ENCODE measurements at regions not wholly inside any gene's neighbourhood (a gene's known extent, or its start where the extent isn't known, plus 50 kb on each side); places are given as distances from the start of the nearest gene placed in this dataset.

GRCh38 chr19:28862238-28862637 is 350.7 kb downstream of the UQCRFS1 start:
- no peak for DNase-seq
- H3K27ac ChIP-seq, result no peak overlapping the region
- 49 to 54% methylated on average over 3 of the region's 3 CpGs for WGBS, 2 donors
- no peaks in the 10 kb centered on the region for H3K27me3 ChIP-seq
- H3K9me3 ChIP-seq, result no peaks in the 10 kb centered on the region
- intact Hi-C loops (cut with DNase I), result no loop called here
- H3K4me3 ChIP-seq, result no peak overlapping the region
- TF ChIP-seq POLR2A (IDR thresholded peaks at IDR 0.05) (no peak), CTCF (IDR thresholded peaks at IDR 0.05) (no peak), POLR2AphosphoS5 (IDR thresholded peaks at IDR 0.05) (no peak), EP300 (IDR thresholded peaks at IDR 0.05) (no peak)
- no peaks in the 10 kb centered on the region for H3K36me3 ChIP-seq
- H3K4me1 ChIP-seq, result peaks cover 0 to 20% (median 17%) of the 10 kb centered on the region in 4 donors

GRCh38 chr19:28859811-28860210 is 353.1 kb downstream of the UQCRFS1 start:
- intact Hi-C loops (cut with DNase I), result no loop called here
- no peaks in the 10 kb centered on the region for H3K9me3 ChIP-seq
- WGBS, 2 donors, result 51 to 67% methylated on average over 6 of the region's 6 CpGs
- no peak overlapping the region for H3K27ac ChIP-seq
- no peak for TF ChIP-seq EP300 (IDR thresholded peaks at IDR 0.05)
- no peak for TF ChIP-seq POLR2A (IDR thresholded peaks at IDR 0.05)
- TF ChIP-seq POLR2AphosphoS5 (IDR thresholded peaks at IDR 0.05), result no peak
- no peak for TF ChIP-seq CTCF (IDR thresholded peaks at IDR 0.05)
- DNase-seq, result no peak
- H3K4me3 ChIP-seq, result no peak overlapping the region
- H3K27me3 ChIP-seq, result no peaks in the 10 kb centered on the region
- H3K36me3 ChIP-seq, result no peaks in the 10 kb centered on the region
- peaks cover 0 to 11% (median 9%) of the 10 kb centered on the region in 4 donors for H3K4me1 ChIP-seq

- Histone ChIP-seq H3K4me1 (peaks cover 0 to 2% (median under 1%) of the 10 kb centered on the region in 4 donors), H3K9me3 (no peaks in the 10 kb centered on the region), H3K36me3 (no peaks in the 10 kb centered on the region), H3K27me3 (no peaks in the 10 kb centered on the region), H3K27ac (no peak overlapping the region), H3K4me3 (no peak overlapping the region)
- intact Hi-C loops (cut with DNase I), result no loop called here
- 79 to 83% methylated on average over 1 of the region's 1 CpG for WGBS, 2 donors
- no peak for DNase-seq
- TF ChIP-seq CTCF (IDR thresholded peaks at IDR 0.05) (no peak), EP300 (IDR thresholded peaks at IDR 0.05) (no peak), POLR2AphosphoS5 (IDR thresholded peaks at IDR 0.05) (no peak), POLR2A (IDR thresholded peaks at IDR 0.05) (no peak)
These were observed 354.0 kb downstream of the UQCRFS1 start for GRCh38 chr19:28858933-28859332.

GRCh38 chr19:28857967-28858366 is 355.0 kb downstream of the UQCRFS1 start:
- Histone ChIP-seq H3K36me3 (no peaks in the 10 kb centered on the region), H3K27ac (no peak overlapping the region), H3K27me3 (no peaks in the 10 kb centered on the region), H3K9me3 (no peaks in the 10 kb centered on the region), H3K4me3 (no peak overlapping the region), H3K4me1 (no peaks in the 10 kb centered on the region)
- intact Hi-C loops (cut with DNase I), result no loop called here
- TF ChIP-seq POLR2A (IDR thresholded peaks at IDR 0.05) (no peak), EP300 (IDR thresholded peaks at IDR 0.05) (no peak), POLR2AphosphoS5 (IDR thresholded peaks at IDR 0.05) (no peak), CTCF (IDR thresholded peaks at IDR 0.05) (no peak)
- DNase-seq, result no peak
- 64 to 80% methylated on average over 3 of the region's 3 CpGs for WGBS, 2 donors

GRCh38 chr19:28855216-28855615 is 357.7 kb downstream of the UQCRFS1 start:
- Histone ChIP-seq H3K27me3 (no peaks in the 10 kb centered on the region), H3K9me3 (no peaks in the 10 kb centered on the region), H3K4me1 (no peaks in the 10 kb centered on the region), H3K36me3 (no peaks in the 10 kb centered on the region), H3K4me3 (no peak overlapping the region), H3K27ac (no peak overlapping the region)
- no peak for DNase-seq
- no peak for TF ChIP-seq POLR2AphosphoS5 (IDR thresholded peaks at IDR 0.05)
- no peak for TF ChIP-seq CTCF (IDR thresholded peaks at IDR 0.05)
- WGBS, 2 donors, result 61 to 72% methylated on average over 3 of the region's 3 CpGs
- intact Hi-C loops (cut with DNase I), result no loop called here

Data from sigmoid colon (tissue), 6 donors.